GM13977 (cell line): ENCODE measurements at regions not wholly inside any gene's neighbourhood (a gene's known extent, or its start where the extent isn't known, plus 50 kb on each side); places are given as distances from the start of the nearest gene placed in this dataset.

Experiments
- DNase-seq: peaks from one replicate; pipeline ENCODE4 v3.0.0; 2012; ENCODE audit warnings: low spot score
- in situ Hi-C: fragments of 300-500 bp; cut with MboI; formaldehyde crosslinking; loops from one replicate; pipeline ENCODE4 v1.12.0; 2022; ENCODE audit warnings: low sequenced_read_pairs, low pct_unique_long_range_greater_than_20kb, mixed read lengths, inconsistent platforms; ENCODE audit not compliant: unreplicated experiment
- TF ChIP-seq, protein P1 (sequence below): IDR thresholded peaks from 2 replicates; pipeline ENCODE4 v1.5.1; 2012; ENCODE audit warnings: mild to moderate bottlenecking, control low read depth; ENCODE audit not compliant: insufficient read depth; ENCODE audit errors: extremely low read depth, missing control alignments

DNA sequence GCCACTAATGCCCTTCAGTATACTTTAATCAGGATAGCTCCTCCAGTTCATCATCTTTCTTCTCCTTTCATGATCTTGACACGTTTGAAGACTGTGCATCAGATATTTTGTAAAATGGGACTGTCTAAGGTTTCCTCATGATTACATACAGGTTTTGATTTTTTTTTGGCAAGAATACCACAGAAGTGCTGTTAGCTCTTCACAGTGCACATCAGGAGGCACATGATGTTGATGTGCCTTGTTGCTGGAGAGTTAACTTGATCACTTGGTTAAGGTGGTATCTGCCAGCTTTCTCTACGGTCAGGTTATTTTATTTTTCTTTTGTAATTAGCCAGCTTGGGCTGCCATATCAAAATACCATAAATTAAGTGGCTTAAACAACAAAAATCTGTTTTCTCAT, 128.6 kb upstream of the IVNS1ABP start:
- TF ChIP-seq, protein P1, sequence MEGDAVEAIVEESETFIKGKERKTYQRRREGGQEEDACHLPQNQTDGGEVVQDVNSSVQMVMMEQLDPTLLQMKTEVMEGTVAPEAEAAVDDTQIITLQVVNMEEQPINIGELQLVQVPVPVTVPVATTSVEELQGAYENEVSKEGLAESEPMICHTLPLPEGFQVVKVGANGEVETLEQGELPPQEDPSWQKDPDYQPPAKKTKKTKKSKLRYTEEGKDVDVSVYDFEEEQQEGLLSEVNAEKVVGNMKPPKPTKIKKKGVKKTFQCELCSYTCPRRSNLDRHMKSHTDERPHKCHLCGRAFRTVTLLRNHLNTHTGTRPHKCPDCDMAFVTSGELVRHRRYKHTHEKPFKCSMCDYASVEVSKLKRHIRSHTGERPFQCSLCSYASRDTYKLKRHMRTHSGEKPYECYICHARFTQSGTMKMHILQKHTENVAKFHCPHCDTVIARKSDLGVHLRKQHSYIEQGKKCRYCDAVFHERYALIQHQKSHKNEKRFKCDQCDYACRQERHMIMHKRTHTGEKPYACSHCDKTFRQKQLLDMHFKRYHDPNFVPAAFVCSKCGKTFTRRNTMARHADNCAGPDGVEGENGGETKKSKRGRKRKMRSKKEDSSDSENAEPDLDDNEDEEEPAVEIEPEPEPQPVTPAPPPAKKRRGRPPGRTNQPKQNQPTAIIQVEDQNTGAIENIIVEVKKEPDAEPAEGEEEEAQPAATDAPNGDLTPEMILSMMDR = no peak
- in situ Hi-C loops = no loop called here
- DNase-seq = no peak

DNA sequence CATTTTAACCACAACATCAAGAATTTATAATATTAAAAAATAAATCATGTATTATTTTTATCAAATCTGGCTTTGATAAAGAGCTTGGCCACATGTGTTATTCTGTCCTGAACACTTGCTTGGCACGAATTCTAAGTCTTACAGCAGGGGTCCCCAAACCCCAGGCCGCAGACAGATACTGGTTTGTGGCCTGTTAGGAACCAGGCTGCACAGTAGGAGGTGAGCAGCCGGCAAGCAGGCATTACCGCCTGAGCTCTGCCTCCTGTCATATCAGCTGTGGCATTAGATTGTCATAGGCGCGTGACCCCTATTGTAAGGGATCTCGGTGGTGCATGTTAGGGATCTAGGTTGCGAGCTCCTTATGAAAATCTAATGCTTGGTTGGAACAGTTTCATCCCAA, 127.6 kb upstream of the IVNS1ABP start:
- DNase-seq = no peak
- in situ Hi-C loops = no loop called here
- TF ChIP-seq, protein P1 = no peak

DNA sequence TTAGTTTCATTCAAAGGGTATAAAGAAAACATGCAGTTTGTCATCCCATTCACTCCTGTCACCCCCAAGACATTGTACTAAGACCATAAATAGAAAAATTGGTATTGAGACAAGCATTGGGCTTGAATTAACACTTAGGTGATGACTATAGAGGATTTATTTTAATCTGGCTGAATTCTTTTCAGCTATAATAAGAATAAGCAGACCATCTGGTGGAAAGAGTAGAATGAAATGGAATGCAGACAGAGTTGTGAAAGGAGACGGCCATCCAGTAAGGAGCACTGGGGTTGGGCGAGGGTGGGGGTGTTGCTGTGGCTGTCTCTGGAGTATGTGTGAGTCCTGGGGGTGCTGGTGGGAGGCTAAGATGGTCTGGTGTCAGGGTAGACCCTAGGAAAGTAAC, 125.0 kb upstream of the IVNS1ABP start:
- in situ Hi-C loops = no loop called here
- TF ChIP-seq, protein P1 = no peak
- DNase-seq = no peak

DNA sequence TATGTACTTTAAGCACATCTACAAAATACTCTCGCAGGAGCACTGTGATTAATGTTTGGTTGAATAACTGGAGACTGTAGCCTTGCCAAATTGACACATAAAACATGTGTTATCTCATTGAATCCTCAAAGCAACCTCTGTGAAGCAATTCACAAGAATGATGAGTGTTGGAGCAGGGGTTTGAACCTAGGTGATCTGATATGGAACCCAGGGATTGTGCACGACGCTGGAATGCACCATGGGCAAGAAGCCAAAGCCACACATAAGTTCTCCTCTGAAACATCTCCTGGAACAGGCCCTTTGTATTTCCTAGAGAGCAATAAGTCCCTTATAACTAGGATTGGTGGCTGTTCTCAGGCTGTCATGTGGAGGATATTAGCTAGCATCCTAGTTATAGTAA, 124.6 kb upstream of the IVNS1ABP start:
- in situ Hi-C loops = no loop called here
- TF ChIP-seq, protein P1 = no peak
- no peak for DNase-seq

DNA sequence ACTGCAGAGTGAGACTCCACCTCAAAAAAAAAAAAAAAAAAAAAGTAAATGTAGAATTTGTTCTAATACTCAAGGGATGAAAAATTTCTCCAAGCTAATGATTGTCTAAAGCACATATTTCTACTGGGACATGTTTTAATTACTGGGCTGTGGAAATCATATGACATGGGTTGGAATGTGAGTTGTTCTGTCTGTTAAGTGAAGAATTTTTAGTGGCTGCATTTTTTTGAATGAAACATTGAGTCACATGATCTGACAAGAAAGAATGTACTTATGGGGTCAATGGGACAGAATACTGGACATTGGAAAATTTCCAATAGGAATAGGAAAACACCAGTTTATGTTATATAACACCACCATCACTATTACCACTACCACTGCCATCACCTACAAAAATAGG, 123.8 kb upstream of the IVNS1ABP start:
- TF ChIP-seq, protein P1 = no peak
- no peak for DNase-seq
- in situ Hi-C loops = no loop called here

DNA sequence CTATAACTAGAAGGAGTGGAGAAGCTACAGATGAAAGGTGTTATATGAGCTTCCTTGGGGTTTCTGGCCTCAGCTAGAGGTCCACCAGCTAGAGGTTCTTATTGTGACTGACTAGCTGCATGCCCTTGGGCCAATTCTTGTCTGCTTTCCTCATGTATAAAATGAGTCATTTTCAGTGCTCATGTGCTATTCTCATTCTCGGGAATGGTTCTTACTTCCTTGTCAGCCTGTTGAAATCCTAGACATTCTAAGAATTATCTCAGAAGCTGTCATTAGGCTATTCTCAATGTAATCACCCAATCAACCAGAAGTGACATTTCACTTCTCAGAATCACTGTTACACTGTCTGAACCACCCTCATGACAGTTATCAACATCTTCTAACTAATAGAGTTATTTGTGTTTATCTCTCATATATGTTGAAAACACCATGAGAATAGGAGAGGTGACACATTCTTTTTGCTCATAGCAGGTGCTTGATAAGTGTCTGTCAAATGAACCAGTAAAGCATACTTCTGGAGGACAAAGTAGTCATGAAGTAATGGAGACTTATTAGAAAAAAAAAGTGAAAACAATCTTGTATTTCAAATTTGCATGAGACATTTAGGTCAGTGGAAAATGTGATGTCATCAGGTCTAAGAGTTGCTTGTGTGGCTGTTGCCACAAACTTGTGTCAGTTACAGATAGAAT, 122.8 kb upstream of the IVNS1ABP start:
- TF ChIP-seq, protein P1 = no peak
- DNase-seq = peak; percentile 26
- in situ Hi-C loops = no loop called here
